Fibroblast of lung (primary cell): ENCODE measurements at regions not wholly inside any gene's neighbourhood (a gene's known extent, or its start where the extent isn't known, plus 50 kb on each side); places are given as distances from the start of the nearest gene placed in this dataset.

ENCODE experiments used
- CTCF ChIP-seq, 2 donors: IDR thresholded peaks in 1 of 2; conservative IDR thresholded peaks in 1 of 2; 1 replicate in 1 of 2; 2 replicates in 1 of 2; pipeline ENCODE4 v1.5.1; 2011 to 2012; ENCODE audit warnings: low read length in 2 of 2, control low read depth in 1 of 2, inconsistent platforms in 1 of 2, low read depth in 1 of 2, mild to moderate bottlenecking in 1 of 2
- EZH2 ChIP-seq: IDR thresholded peaks from 2 replicates; pipeline ENCODE4 v1.5.1; 2012; ENCODE audit warnings: low read length, control low read depth, mild to moderate bottlenecking; ENCODE audit errors: missing control alignments

- TF ChIP-seq CTCF (conservative IDR thresholded peaks at IDR 0.05 in 1 of 2, IDR thresholded peaks at IDR 0.05 in 1 of 2; ENCODE audit: low read depth in 1 of 2, low read length in 2 of 2) (no peak), EZH2 (no peak)
Measured at GRCh38 chr2:45218297-45218696, 209.0 kb upstream of the SIX2 start.
